KMS-11 (cell line): ENCODE measurements at regions not wholly inside any gene's neighbourhood (a gene's known extent, or its start where the extent isn't known, plus 50 kb on each side); places are given as distances from the start of the nearest gene placed in this dataset.
"Not testable (repeated sequence)": the region's sequence is repeated elsewhere in the genome, so short reads cannot be mapped to it uniquely, and the experiment has no call there.

ENCODE experiments used
- H2AFZ ChIP-seq: fragments of 200-600 bp; sonication (generic); 2 replicates; pipeline ENCODE4 v1.6.1; 2016; ENCODE audit warnings: antibody characterized with exemption, mixed run types, low read depth
- H3K27ac ChIP-seq: fragments of 200-600 bp; sonication (generic); 2 replicates; pipeline ENCODE4 v1.6.1; 2016; ENCODE audit warnings: mild to moderate bottlenecking, mixed run types
- H3K27me3 ChIP-seq: fragments of 200-600 bp; sonication (generic); 2 replicates; pipeline ENCODE4 v1.6.1; 2017; ENCODE audit warnings: mild to moderate bottlenecking, low read depth, mixed run types, moderate library complexity; ENCODE audit not compliant: insufficient read depth
- H3K36me3 ChIP-seq: fragments of 200-600 bp; sonication (generic); 2 replicates; pipeline ENCODE4 v1.6.1; 2017; ENCODE audit warnings: mild to moderate bottlenecking, mixed run types; ENCODE audit not compliant: insufficient read depth
- H3K4me1 ChIP-seq: fragments of 200-600 bp; sonication (generic); 2 replicates; pipeline ENCODE4 v1.6.1; 2016; ENCODE audit warnings: mild to moderate bottlenecking, low read depth, mixed run types; ENCODE audit not compliant: poor library complexity, severe bottlenecking
- H3K4me2 ChIP-seq: fragments of 200-600 bp; sonication (generic); 2 replicates; pipeline ENCODE4 v1.7.0; 2016; ENCODE audit warnings: mild to moderate bottlenecking, mixed run types
- H3K4me3 ChIP-seq: fragments of 200-600 bp; sonication (generic); IDR thresholded peaks from 2 replicates; pipeline ENCODE4 v1.6.1; 2017; ENCODE audit warnings: low read depth, low read length, mixed read lengths; ENCODE audit not compliant: insufficient read depth
- H3K79me2 ChIP-seq: fragments of 200-600 bp; sonication (generic); 2 replicates; pipeline ENCODE4 v1.6.1; 2016; ENCODE audit warnings: low read depth, mixed run types; ENCODE audit not compliant: insufficient read depth
- H3K9ac ChIP-seq: fragments of 200-600 bp; sonication (generic); 2 replicates; pipeline ENCODE4 v1.6.1; 2016; ENCODE audit warnings: mild to moderate bottlenecking, mixed run types
- H4K20me1 ChIP-seq: fragments of 200-600 bp; sonication (generic); 2 replicates; pipeline ENCODE4 v1.6.1; 2016; ENCODE audit warnings: mild to moderate bottlenecking, mixed run types; ENCODE audit not compliant: insufficient read depth
- CTCF ChIP-seq: fragments of 200-600 bp; sonication (generic); conservative IDR thresholded peaks from 2 replicates; pipeline ENCODE4 v1.6.1; 2017; ENCODE audit warnings: low read depth, mild to moderate bottlenecking, antibody characterized with exemption, low read length, moderate library complexity, mixed read lengths

- Histone ChIP-seq H3K27ac (no peak overlapping the region), H3K27me3 (no peaks in the 10 kb centered on the region), H2AFZ (no peak overlapping the region), H3K4me2 (no peak overlapping the region), H3K4me1 (no peaks in the 10 kb centered on the region), H3K36me3 (no peaks in the 10 kb centered on the region), H3K4me3 (no peak overlapping the region), H3K9ac (no peak overlapping the region), H4K20me1 (no peaks in the 10 kb centered on the region), H3K79me2 (no peaks in the 10 kb centered on the region)
- no peak for TF ChIP-seq CTCF
These were observed 173.6 kb downstream of the SEC23A start for GRCh38 chr14:38929416-38929815.

GRCh38 chr14:38921893-38922292, 181.1 kb downstream of the SEC23A start:
- H3K9ac ChIP-seq, H3K27me3 ChIP-seq, H3K4me1 ChIP-seq, H3K36me3 ChIP-seq, H3K4me2 ChIP-seq, H3K79me2 ChIP-seq, H3K4me3 ChIP-seq, H3K27ac ChIP-seq, H2AFZ ChIP-seq, H4K20me1 ChIP-seq: not testable (repeated sequence)

GRCh38 chr14:38915125-38915524, 187.9 kb downstream of the SEC23A start:
- Histone ChIP-seq H4K20me1 (no peaks in the 10 kb centered on the region), H3K27ac (no peak overlapping the region), H3K4me3 (no peak overlapping the region), H3K4me1 (no peaks in the 10 kb centered on the region), H3K9ac (no peak overlapping the region), H3K4me2 (no peak overlapping the region), H3K79me2 (no peaks in the 10 kb centered on the region), H2AFZ (no peak overlapping the region), H3K27me3 (no peaks in the 10 kb centered on the region), H3K36me3 (no peaks in the 10 kb centered on the region)
- no peak for TF ChIP-seq CTCF

- Histone ChIP-seq H2AFZ (no peak overlapping the region), H3K27ac (no peak overlapping the region), H3K4me1 (no peaks in the 10 kb centered on the region), H3K4me2 (no peak overlapping the region), H3K9ac (no peak overlapping the region), H3K36me3 (no peaks in the 10 kb centered on the region), H4K20me1 (no peaks in the 10 kb centered on the region), H3K27me3 (no peaks in the 10 kb centered on the region), H3K79me2 (no peaks in the 10 kb centered on the region), H3K4me3 (no peak overlapping the region)
- no peak for TF ChIP-seq CTCF
These were observed 192.9 kb downstream of the SEC23A start for GRCh38 chr14:38910092-38910491.

GRCh38 chr14:38904959-38905358, 198.1 kb downstream of the SEC23A start:
- Histone ChIP-seq H3K27ac (no peak overlapping the region), H3K79me2 (no peaks in the 10 kb centered on the region), H3K36me3 (no peaks in the 10 kb centered on the region), H4K20me1 (no peaks in the 10 kb centered on the region), H3K4me1 (no peaks in the 10 kb centered on the region), H3K27me3 (no peaks in the 10 kb centered on the region), H3K4me2 (no peak overlapping the region), H2AFZ (no peak overlapping the region), H3K9ac (no peak overlapping the region), H3K4me3 (no peak overlapping the region)
- no peak for TF ChIP-seq CTCF
